ENCODE measurements at regions not wholly inside any gene's neighbourhood (a gene's known extent, or its start where the extent isn't known, plus 50 kb on each side); places are given as distances from the start of the nearest gene placed in this dataset.

GRCh38 chr5:158170534-158170933 is 311.6 kb upstream of the CLINT1 start:
- no peak for TF ChIP-seq CTCF (conservative IDR thresholded peaks at IDR 0.05; ENCODE audit: low read depth, low read length)
- TF ChIP-seq EZH2phosphoT487 (IDR thresholded peaks at IDR 0.05; ENCODE audit: borderline replicate concordance, low read length): no peak
- TF ChIP-seq EZH2 (IDR thresholded peaks at IDR 0.05; ENCODE audit: low read length, unreplicated experiment): no peak

All from PC-3 (cell line).